KG1 (cell line): ENCODE measurements at regions not wholly inside any gene's neighbourhood (a gene's known extent, or its start where the extent isn't known, plus 50 kb on each side); places are given as distances from the start of the nearest gene placed in this dataset.
"Not testable (repeated sequence)": the region's sequence is repeated elsewhere in the genome, so short reads cannot be mapped to it uniquely, and the experiment has no call there.

Experiments
- DNase-seq: peaks from one replicate; lab custom pipeline; 2025; lab: John Stamatoyannopoulos, UW

DNA sequence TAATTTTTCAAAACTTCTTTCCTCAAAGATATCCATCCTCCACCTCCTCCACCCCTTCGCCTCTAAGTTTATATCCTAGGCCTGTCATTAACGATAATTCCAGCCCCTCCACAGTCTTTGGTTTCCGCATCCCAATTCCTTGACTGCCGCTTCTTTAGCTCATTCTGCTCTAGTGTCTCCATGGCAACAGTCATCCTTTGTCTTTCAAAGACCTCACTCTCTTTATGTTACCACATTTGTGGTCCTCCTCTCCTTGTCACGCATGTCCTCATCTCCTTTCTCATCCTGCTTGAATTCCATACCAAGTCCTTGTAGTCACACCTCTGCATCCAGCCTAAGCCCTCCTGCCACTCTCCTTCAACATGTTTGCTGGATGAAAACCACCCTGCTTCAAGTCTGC is 511.2 kb upstream of the KLF6 start:
- DNase-seq: no peak

DNA sequence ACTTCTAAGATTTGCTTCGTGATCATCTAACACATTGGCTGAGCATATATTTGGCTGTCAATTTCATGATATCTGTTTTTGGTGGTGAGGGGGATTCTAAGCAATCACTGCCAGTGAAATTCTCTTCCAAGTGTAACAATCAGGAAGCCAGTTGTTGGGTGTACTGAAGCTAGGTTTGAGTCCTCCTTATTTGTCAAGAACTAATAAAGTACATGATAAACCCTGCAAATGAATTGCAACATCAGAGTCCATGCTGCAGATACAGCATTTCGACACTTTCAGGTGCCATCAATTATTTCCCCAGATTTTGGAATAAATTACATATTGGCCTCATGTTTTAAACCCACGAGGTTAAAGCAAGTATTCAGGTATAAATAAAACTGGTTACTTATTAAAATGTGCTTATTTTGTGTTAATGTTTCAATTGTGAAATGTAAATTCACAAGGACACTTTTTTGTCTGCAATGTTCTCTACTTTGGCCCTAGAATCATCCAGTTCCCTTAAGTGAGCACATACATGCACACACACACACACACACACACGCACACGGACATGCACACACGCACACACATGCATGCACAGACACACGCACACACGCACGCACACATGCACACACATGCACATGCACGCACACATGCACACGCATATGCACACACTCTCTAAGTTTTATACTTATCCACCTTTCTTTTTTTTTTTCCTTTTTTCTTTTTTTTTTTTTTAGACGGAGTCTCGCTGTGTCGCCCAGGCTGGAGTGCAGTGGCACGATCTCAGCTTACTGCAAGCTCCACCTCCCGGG is 510.2 kb upstream of the KLF6 start:
- no peak for DNase-seq

DNA sequence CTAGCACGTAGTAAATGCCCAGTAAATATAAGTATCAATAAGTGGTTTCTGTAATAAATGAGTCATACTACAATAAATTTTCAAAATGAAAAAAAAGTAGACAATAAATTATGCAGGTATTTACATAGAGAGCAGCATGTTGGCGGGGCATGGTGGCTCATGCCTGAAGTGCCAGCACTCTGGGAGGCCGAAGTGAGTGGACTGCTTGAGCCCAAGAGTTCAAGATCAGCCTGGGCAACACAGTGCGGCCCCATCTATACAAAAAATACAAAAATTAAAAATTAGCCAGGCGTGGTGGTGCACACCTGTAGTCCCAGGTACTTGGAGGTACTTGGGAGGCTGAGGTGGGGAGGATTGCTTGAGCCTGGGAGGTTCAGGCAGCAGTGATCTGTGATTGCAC is 509.3 kb upstream of the KLF6 start:
- DNase-seq: no peak

DNA sequence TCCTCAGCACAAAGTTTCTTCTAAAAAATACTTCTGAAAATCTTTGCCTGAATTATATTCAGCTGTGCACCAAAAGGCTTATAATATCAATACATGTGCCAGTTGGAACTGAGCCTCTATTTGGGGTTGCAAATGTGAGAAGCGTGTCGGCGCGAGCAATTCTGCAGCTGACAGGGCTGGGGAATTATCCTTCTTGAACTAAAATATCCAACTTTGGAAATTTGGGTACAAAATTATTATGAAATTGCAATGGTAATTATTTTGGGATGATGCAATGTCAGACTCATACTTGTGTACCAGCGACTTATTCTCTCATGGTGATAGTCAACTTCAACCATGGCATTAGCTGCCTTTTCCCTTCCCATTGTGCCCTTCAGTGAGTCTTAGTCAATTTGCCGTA is 507.0 kb upstream of the KLF6 start:
- no peak for DNase-seq

DNA sequence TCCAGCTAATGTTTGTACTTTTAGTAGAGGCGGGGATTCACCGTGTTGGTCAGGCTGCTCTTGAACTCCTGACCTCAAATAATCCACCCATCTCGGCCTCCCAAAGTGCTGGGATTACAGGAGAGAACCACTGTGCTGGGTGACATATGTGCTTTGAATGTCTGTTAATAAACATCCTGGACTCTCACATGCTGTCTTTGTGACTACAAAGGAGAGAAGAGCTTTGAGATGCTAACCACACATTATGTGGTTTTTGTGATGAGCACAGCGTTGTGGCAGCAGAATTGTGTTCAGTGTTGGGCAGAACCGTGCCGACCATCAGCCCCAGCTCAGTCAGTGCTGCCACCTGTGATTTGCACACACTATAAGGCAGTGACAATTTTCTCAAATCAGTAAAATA is 500.1 kb upstream of the KLF6 start:
- DNase-seq: no peak

DNA sequence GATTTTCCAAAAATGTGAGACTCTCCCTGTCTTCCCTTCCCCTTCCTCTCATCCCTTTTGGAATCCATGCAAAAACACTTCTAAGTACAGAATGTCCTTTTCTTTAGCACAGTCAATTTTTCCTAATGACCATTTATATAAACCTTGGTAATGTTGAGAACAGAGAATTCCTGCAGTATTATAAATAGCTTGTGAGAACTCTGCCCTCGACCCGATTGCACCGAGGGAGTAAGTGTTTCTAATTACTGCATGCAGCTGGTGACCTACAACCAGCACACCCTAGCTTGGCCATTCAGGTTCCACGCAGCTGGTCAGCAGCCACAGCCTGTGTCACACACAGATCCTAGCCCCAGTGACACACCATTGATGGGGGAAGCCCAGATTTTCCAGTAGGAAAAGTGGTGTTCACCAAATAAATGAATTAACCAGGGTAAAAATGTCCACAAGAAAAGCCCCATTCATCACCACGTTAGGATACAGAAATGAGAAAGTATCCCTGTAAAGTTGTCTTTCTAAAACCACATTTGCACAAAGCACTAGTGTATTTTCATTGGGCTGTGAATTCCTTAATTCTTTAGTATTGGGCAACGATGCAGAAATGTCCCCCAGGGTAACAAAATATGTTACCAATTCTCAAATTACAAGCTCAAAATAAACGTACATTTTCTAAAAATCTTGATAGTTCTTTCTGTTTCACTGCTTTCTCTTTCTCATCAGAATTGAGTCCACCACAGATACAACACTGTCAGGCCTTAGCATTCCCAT is 499.0 kb upstream of the KLF6 start:
- DNase-seq: no peak

DNA sequence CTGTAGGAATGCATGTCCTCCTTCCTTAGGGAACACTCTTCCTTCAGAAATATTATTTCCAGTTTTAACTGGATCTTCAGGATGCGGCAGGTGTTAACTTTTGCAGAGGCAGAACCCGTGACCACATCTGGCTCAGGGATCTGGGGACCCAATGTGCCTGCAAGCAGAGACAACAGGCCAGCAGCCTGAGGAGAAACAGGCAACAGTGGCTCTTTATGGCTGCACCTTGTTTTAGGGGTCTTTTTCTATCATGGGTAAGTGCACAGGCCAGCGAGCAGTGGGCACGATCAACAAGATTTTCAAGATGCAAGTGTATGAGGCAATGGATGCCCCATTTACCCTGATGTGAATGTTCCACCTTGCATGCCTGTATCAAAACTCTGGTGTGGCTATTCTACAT is 497.5 kb upstream of the KLF6 start:
- DNase-seq: no peak

DNA sequence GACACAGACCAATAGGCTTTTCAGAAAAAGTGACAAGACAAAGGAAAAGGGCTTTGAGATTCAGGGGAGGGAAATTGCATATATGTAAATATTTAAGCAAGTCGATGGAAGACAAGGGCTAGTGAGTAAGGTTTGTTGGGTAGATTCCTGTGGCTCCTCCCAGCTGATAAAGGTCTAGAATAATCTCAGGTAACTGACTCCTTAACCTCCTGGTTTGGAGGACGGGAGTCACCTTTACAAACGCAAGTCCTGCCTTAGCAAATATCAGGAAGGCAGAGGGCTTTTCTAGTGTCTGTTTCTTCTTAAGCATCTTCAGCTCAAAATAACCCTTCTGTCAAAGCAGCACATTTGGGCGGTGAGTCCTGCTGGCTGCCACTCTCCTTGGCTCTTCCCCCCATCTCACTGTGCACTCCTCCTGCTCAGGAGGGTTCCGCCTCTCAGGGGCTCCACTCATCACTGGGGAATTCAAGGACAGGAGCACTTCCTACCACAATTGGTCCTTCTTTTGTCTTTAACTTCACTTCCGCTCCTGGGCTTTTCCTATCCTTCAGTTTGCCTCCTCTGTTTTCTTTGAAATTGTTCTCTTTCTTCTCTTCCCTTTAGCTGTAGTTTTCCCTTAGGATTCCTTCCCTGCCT is 496.3 kb upstream of the KLF6 start:
- no peak for DNase-seq

DNA sequence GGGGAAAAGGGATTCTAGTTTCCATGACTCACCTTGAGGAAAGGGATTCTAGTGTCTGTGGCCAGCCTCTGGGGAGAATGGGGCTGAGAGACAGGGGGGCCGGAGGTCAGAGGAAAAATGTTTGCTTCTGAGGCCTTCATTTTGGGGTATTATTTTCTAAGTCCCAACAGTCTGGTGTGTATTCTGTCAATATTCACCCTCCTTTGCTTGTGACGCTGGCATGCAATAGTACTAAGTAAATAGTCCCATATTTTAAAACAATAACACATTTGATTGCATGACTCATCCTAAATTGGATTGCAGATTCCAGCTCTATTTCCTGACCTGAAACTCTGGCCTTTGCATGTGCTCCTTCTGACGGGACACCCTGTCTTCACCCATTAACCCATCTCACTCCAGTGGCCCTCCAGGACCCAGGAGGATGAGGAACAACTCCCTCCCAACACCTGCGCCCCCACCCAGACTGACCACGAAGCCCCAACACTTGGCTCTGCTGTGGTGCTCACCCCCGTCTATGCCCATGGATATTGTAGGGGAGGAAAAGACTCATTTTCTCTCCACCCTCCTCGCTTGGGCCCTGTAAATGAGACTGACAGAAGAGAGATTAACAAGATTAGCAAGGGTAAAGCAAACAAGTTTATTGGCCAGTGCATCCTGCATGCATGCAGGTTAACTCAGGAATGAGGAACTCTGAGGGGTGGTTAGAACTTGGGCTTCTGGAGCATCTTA is 495.6 kb upstream of the KLF6 start:
- DNase-seq: no peak

DNA sequence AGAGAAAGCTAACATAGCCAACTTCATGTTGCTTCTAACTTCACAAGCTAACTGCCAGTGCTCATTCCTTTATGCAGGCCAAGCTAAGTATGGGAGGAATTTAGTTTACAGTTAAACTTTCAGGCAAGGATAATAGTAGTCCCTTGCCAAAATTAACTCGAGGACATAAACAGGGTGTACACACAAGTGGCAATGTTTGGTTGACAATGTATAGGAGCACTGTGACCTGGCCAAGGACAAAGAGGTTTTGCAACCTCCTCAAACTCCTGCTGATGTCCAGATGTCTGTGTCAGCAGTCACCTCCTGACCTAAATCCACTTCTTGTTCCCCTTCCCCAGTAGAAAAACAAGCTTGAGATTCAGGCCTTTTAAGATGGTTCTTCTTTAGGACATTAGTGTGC is 494.6 kb upstream of the KLF6 start:
- DNase-seq: no peak

DNA sequence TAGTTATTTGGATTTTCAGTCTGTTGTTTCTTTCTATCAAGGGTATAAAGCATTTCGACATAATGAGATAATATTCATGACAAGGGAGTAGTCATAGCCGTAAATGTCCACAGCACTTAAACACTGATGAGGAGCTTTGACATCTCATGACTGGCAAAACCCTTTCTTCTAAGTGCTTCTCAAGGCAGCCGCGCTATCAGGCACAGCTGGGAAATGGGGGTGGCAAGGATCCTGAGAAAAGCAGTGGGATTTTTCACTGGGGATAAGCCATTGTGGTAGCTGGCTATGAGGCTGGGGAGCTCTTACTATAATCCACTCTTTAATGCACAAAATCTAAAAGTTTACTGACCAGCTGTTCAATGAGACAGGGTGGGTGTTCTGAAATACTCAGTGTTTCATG is 493.2 kb upstream of the KLF6 start:
- no peak for DNase-seq

DNA sequence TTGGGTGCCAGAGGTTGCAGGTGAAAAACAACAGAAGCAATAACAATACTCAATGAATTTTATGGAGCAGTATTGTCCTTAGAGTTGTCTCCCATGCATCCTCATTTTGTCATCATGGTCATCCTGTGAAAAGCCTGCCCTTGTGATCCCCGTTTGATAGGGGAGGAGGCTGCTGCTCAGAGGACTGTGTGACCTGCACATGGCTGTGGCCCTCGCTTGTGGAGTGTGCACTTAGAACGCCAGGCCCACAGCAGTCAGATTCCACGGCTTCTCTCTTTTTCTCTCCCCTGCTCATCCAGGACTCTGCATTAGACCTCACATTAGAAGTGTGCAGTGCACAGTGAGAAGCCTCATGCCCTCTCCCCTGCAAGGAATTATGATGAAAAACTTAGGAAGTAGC is 491.1 kb upstream of the KLF6 start:
- no peak for DNase-seq

DNA sequence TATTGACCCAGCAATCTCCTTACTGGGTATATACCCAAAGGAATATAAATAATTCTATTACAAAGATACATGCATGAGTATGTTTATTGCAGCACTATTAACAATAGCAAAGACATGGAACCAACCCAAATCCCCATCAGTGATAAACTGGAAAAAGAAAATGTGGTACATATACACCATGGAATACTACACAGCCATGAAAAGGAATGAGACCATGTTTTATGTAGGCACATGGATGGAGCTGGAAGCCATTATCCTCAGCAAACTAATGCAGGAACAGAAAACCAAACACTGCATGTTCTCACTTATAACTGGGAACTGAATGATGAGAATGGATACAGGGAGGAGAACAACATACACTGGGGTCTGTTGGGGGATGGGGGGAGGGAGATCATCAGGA is 489.7 kb upstream of the KLF6 start:
- not testable (repeated sequence) for DNase-seq

DNA sequence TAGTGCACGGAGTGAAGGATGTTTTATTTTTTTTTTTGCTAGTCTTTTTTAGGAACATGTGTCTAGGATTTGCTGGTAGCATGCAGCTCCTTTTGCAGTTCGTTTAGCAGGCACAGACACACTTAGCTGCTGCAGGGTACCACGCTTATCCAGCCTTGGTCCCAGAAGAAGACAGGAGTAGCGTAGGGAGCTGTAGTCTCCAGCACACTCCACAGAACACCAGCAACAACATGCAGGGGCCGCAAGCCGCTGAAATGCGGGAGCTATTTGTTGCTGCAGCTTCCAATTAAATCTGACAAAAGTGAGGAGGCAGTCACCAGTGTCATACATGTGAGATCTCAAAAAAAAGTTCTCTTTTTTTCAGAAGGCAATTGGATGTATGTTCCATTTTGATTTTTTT is 486.2 kb upstream of the KLF6 start:
- no peak for DNase-seq

DNA sequence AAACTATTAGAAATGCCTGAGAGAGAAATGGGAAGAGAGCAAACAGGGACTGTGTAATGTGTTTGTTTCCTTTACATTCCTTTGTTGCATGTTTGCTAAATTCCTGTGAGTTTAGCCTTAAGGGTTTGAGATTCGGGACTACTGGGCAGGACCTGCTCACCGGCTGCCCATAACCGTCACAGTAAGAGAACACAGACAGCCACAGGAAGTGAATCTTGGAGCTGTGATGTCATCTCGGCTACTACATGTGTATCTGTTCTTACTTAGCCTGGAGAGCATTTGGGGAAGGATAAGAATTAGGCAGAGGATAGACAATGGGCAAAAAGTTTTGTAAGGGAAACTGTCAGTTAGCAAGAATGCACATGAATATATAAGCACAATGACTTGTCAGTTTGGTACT is 485.1 kb upstream of the KLF6 start:
- DNase-seq: no peak

DNA sequence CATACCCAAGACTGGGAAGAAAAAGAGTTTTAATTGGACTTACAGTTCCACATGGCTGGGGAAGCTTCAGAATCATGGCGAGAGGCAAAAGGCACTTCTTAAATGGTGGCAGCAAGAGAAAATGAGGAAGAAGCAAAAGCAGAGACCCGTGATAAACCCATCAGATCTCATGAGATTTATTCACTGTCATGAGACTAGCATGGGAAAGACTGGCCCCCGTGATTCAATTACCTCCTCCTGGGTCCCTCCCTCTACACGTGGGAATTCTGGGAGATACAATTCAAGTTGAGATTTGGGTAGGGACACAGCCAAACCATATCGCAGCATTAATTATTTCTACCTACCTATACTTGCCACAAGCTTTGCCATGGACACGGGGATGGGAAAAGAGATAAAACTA is 483.5 kb upstream of the KLF6 start:
- DNase-seq: not testable (repeated sequence)

DNA sequence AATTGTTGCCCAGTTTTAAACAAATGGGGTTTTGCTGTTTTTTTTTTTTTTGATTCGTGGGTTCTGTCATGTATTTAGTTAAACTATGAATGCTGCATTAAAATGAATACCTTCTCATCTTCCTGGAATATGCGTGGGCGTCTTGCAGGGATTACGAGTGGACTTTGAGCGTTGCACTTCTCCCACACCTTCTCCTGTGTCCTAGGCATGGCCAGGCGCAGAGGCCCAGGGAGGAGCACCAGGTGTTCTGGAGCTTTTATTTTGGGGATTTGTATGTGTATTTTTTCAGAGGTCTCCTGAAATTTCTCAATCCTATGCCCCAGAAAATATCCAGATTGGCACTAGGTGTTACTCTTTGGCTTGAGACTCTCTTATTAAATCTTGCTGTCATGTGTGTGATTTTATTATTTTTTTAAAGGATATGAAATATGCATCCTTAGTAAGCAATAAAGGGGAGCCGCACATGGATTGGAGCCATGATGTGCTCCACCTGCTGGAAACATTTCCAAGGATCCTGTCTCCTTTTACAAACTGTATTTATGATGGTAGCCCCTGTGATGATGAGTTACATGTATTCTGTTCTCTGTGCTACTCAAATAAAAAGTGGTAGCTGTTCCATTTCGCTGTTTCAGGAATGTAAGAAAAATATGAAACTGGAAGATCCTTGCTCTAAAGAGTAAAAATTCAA is 482.2 kb upstream of the KLF6 start:
- DNase-seq: no peak

DNA sequence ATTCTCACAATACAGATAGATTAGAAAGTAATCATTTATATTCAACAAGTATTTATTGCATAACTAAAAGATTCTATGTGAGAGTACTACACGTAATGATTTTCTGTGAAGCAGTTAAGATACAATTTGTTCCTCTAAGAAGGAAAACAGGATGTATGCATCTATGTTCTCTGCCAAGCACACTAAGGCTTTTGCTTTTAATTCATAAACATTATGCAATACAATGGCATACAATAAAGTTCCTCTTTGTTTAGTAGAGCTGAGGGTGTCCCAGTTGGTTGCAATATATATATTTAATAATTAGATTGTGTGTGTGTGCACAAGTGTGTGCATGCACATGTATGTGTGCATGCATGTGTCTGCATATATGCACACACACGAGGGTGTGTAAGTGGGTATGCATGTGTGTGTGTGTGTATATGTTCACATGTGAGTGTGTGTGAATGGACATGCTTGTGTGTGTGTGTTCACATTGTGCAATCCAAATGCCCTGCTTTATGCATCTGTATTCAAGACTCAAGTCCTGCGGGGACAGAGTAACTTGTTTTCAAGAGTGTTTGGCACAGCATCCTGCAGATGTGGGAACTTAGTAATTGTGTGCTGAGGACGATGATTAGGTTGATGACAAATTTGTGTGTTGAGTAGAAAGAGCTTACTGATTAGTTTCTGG is 481.5 kb upstream of the KLF6 start:
- DNase-seq: no peak

DNA sequence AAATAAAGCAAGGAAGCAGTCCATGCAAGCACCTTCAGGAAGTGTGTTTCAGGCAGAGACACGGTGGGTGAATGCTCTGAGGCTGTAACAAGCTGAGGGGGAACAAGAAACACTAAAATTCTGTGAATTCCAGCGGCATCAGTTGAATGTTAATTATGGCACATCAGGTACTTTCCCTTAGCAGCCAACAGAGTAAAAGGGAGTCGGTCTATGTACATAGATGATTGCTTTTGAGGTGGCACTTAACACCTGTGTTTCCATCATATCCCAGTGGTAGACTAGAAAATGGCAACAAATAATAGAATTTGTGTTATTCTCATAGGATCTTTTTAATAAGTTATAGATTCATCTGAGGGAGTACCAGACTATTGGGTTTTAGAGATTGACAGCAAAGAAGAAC is 481.0 kb upstream of the KLF6 start:
- no peak for DNase-seq

DNA sequence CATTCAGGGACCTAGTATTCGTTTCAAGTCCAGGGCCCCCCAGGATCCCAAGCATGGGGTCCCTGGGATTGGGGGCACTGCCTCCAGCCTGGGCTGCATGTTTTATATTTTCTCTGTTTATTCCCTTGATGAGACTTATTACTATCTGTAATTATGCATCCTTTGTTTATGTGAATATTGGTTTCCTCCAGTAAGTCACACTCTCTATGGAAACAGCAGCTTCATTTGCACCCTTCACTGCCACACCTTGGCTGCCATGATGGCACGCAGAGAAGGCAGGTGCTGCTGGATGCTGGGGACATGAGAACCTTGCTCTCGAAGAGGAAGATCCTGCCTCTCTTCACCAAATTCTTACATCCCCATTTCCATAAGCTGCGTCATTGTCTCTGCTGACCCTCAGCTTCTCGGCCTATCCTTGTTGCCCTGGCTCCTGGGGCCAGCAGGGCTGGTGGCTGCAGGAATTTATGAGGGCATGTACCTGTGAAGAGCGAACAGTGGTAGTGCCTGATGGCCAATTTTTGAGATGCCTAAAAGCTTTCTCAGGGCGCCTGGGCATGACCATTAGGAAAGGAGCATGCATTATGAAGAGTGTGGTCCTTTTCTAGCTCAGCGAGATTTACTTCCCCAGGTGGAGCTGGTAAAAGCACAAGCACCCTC is 479.3 kb upstream of the KLF6 start:
- no peak for DNase-seq

DNA sequence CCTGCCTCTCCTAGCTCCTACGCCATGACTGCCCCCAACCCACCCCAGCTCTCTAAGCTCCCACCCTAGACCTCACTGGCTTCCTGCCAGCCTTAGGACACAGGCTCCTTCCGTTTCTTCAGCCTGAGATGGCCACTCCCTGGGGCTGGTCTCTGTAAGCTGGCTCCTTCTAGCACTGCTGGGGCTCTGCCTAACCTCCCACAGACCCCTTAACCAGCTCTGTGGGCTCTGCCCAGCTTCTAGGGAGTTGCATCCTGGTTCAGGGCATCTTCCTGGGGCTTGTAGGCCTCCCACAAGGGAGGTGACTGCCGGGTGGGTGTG is 478.6 kb upstream of the KLF6 start:
- no peak for DNase-seq
